RWPE2 (cell line): ENCODE measurements at regions not wholly inside any gene's neighbourhood (a gene's known extent, or its start where the extent isn't known, plus 50 kb on each side); places are given as distances from the start of the nearest gene placed in this dataset.
A peak's percentile ranks its signal among the peaks of the same experiment; 100 is the strongest.

ENCODE experiments used
- ATAC-seq: fragments of 200-7000 bp; cut with Tn5 transposase; 3 replicates; pipeline ENCODE4 v1.9.1; 2021; ENCODE audit warnings: low read depth
- DNase-seq: peaks from one replicate; pipeline ENCODE4 v3.0.0-alpha.2; 2020; ENCODE audit warnings: low spot score
- H3K27ac ChIP-seq: fragments of 450-650 bp; 2 replicates; pipeline ENCODE4 v1.5.1; 2017; ENCODE audit warnings: mild to moderate bottlenecking; ENCODE audit not compliant: poor library complexity, severe bottlenecking
- H3K27me3 ChIP-seq: fragments of 250-450 bp; sonication (Bioruptor Pico); 2 replicates; pipeline ENCODE4 v1.5.1; 2021; ENCODE audit warnings: mild to moderate bottlenecking, moderate library complexity; ENCODE audit not compliant: insufficient read depth, poor library complexity, severe bottlenecking
- H3K36me3 ChIP-seq: fragments of 250-450 bp; sonication (Bioruptor Pico); 2 replicates; pipeline ENCODE4 v1.5.1; 2020; ENCODE audit warnings: low read depth, mild to moderate bottlenecking, moderate library complexity
- H3K4me1 ChIP-seq: fragments of 250-450 bp; sonication (Bioruptor Pico); 2 replicates; pipeline ENCODE4 v1.5.1; 2021; ENCODE audit warnings: mild to moderate bottlenecking, moderate library complexity; ENCODE audit not compliant: insufficient read depth, poor library complexity, severe bottlenecking
- H3K4me3 ChIP-seq: fragments of 250-450 bp; sonication (Bioruptor Pico); 2 replicates; pipeline ENCODE4 v1.5.1; 2021; ENCODE audit warnings: mild to moderate bottlenecking, moderate library complexity; ENCODE audit not compliant: severe bottlenecking
- H3K9me3 ChIP-seq: fragments of 250-450 bp; sonication (Bioruptor Pico); 2 replicates; pipeline ENCODE4 v1.5.1; 2021; ENCODE audit warnings: mild to moderate bottlenecking, moderate library complexity; ENCODE audit not compliant: severe bottlenecking
- CTCF ChIP-seq: fragments of 450-650 bp; IDR thresholded peaks from one replicate; pipeline ENCODE4 v1.5.1; 2017; ENCODE audit warnings: mild to moderate bottlenecking, moderate library complexity; ENCODE audit not compliant: poor library complexity, severe bottlenecking

GRCh38 chr4:59848457-59848856 is 1351.7 kb upstream of the ADGRL3 start:
- ATAC-seq (no peak), DNase-seq (no peak)
- no peaks in the 10 kb centered on the region for H3K9me3 ChIP-seq
- no peaks in the 10 kb centered on the region for H3K4me1 ChIP-seq
- H3K27me3 ChIP-seq = no peaks in the 10 kb centered on the region
- TF ChIP-seq CTCF = no peak
- H3K27ac ChIP-seq = no peak overlapping the region
- no peak overlapping the region for H3K4me3 ChIP-seq
- H3K36me3 ChIP-seq = no peaks in the 10 kb centered on the region

GRCh38 chr4:59855630-59856352 is 1344.3 kb upstream of the ADGRL3 start:
- no peak for TF ChIP-seq CTCF

GRCh38 chr4:59869056-59869455 is 1331.1 kb upstream of the ADGRL3 start:
- TF ChIP-seq CTCF = no peak
- ATAC-seq (no peak), DNase-seq (no peak)
- H3K27me3 ChIP-seq = no peaks in the 10 kb centered on the region
- H3K36me3 ChIP-seq = no peaks in the 10 kb centered on the region
- no peak overlapping the region for H3K4me3 ChIP-seq
- H3K4me1 ChIP-seq = no peaks in the 10 kb centered on the region
- no peaks in the 10 kb centered on the region for H3K9me3 ChIP-seq
- no peak overlapping the region for H3K27ac ChIP-seq

More at GRCh38 chr4:59855630-59856352, 1344.3 kb upstream of the ADGRL3 start:
- H3K27me3 ChIP-seq = no peaks in the 10 kb centered on the region
- H3K27ac ChIP-seq = no peak overlapping the region
- H3K4me3 ChIP-seq = no peak overlapping the region
- peak; percentile 16 for DNase-seq
- H3K9me3 ChIP-seq = no peaks in the 10 kb centered on the region
- no peaks in the 10 kb centered on the region for H3K4me1 ChIP-seq
- ATAC-seq = no peak; the same call in 2 of the 3 replicates
- no peaks in the 10 kb centered on the region for H3K36me3 ChIP-seq

GRCh38 chr4:59869559-59869958 is 1330.6 kb upstream of the ADGRL3 start:
- no peaks in the 10 kb centered on the region for H3K36me3 ChIP-seq
- TF ChIP-seq CTCF = no peak
- DNase-seq (no peak), ATAC-seq (no peak)
- no peaks in the 10 kb centered on the region for H3K27me3 ChIP-seq
- H3K27ac ChIP-seq = no peak overlapping the region
- H3K4me1 ChIP-seq = no peaks in the 10 kb centered on the region
- no peaks in the 10 kb centered on the region for H3K9me3 ChIP-seq
- no peak overlapping the region for H3K4me3 ChIP-seq

- no peak for TF ChIP-seq CTCF
- Histone ChIP-seq H3K27me3 (peaks cover 3% of the 10 kb centered on the region), H3K9me3 (no peaks in the 10 kb centered on the region), H3K27ac (no peak overlapping the region), H3K4me3 (no peak overlapping the region), H3K36me3 (no peaks in the 10 kb centered on the region), H3K4me1 (no peaks in the 10 kb centered on the region)
- no peak for DNase-seq
- ATAC-seq = no peak
Measured at GRCh38 chr4:59881632-59882031, 1318.5 kb upstream of the ADGRL3 start.
